ENCODE measurements at regions not wholly inside any gene's neighbourhood (a gene's known extent, or its start where the extent isn't known, plus 50 kb on each side); places are given as distances from the start of the nearest gene placed in this dataset.

- DNase-seq (ENCODE audit: low read depth) = no peak
- TF ChIP-seq CTCF (IDR thresholded peaks at IDR 0.05; ENCODE audit: low read length, missing control alignments) = no peak
- H3K4me3 ChIP-seq (replicated peaks; ENCODE audit: low read depth, low read length) = no peak overlapping the region
These were observed 357.8 kb downstream of the DUSP6 start for GRCh38 chr12:88994537-88994936.

- peak; percentile 61 for TF ChIP-seq CTCF (IDR thresholded peaks at IDR 0.05; ENCODE audit: low read length, missing control alignments)
- peak; percentile 85 for DNase-seq (ENCODE audit: low read depth)
- H3K4me3 ChIP-seq (replicated peaks; ENCODE audit: low read depth, low read length) = no peak overlapping the region
These were observed 358.6 kb downstream of the DUSP6 start for GRCh38 chr12:88993651-88994050.

- no peak for TF ChIP-seq CTCF (IDR thresholded peaks at IDR 0.05; ENCODE audit: low read length, missing control alignments)
- peak; percentile 49 for DNase-seq (ENCODE audit: low read depth)
- no peak overlapping the region for H3K4me3 ChIP-seq (replicated peaks; ENCODE audit: low read depth, low read length)
These were observed 366.2 kb downstream of the DUSP6 start for GRCh38 chr12:88986056-88986455.

GRCh38 chr12:88985631-88986030 lies 366.7 kb downstream of the DUSP6 start:
- no peak overlapping the region for H3K4me3 ChIP-seq (replicated peaks; ENCODE audit: low read depth, low read length)
- TF ChIP-seq CTCF (IDR thresholded peaks at IDR 0.05; ENCODE audit: low read length, missing control alignments) = no peak
- no peak for DNase-seq (ENCODE audit: low read depth)

- no peak overlapping the region for H3K4me3 ChIP-seq (replicated peaks; ENCODE audit: low read depth, low read length)
- no peak for DNase-seq (ENCODE audit: low read depth)
- no peak for TF ChIP-seq CTCF (IDR thresholded peaks at IDR 0.05; ENCODE audit: low read length, missing control alignments)
These were observed 367.3 kb downstream of the DUSP6 start for GRCh38 chr12:88985011-88985410.

- TF ChIP-seq CTCF (IDR thresholded peaks at IDR 0.05; ENCODE audit: low read length, missing control alignments) = no peak
- DNase-seq (ENCODE audit: low read depth) = no peak
- no peak overlapping the region for H3K4me3 ChIP-seq (replicated peaks; ENCODE audit: low read depth, low read length)
These were observed 369.6 kb downstream of the DUSP6 start for GRCh38 chr12:88982694-88983093.

GRCh38 chr12:88977115-88977514 lies 375.2 kb downstream of the DUSP6 start:
- TF ChIP-seq CTCF (IDR thresholded peaks at IDR 0.05; ENCODE audit: low read length, missing control alignments) = no peak
- no peak overlapping the region for H3K4me3 ChIP-seq (replicated peaks; ENCODE audit: low read depth, low read length)
- no peak for DNase-seq (ENCODE audit: low read depth)
